Small intestine (tissue), 7 donors: ENCODE measurements at regions not wholly inside any gene's neighbourhood (a gene's known extent, or its start where the extent isn't known, plus 50 kb on each side); places are given as distances from the start of the nearest gene placed in this dataset.

Experiments
- DNase-seq, 2 donors: peaks; one replicate each; pipeline versions ENCODE4 v3.0.0 to v3.0.0-alpha.2; 2013
- FAIRE-seq: peaks from 2 replicates; lab custom pipeline; 2012; peaks lifted over from hg19 to GRCh38; lab: Jason Lieb, UNC
- H3K27ac ChIP-seq, 3 donors: one replicate each; pipeline ENCODE4 v1.5.1; 2013; ENCODE audit warnings: low read length in 2 of 3, mild to moderate bottlenecking in 2 of 3, control low read depth in 1 of 3, inconsistent platforms in 1 of 3, low read depth in 1 of 3, moderate library complexity in 1 of 3
- H3K27me3 ChIP-seq, 3 donors: one replicate each; pipeline ENCODE4 v1.6.1; 2013; ENCODE audit warnings: low read length in 3 of 3, inconsistent platforms in 1 of 3; ENCODE audit not compliant: control insufficient read depth in 3 of 3, insufficient read depth in 3 of 3
- H3K36me3 ChIP-seq, 3 donors: one replicate each; pipeline ENCODE4 v1.6.1; 2013; ENCODE audit warnings: low read length in 3 of 3, inconsistent platforms in 1 of 3, low read depth in 1 of 3, mild to moderate bottlenecking in 1 of 3, moderate library complexity in 1 of 3; ENCODE audit not compliant: control insufficient read depth in 3 of 3, insufficient read depth in 2 of 3
- H3K4me1 ChIP-seq, 3 donors: one replicate each; pipeline ENCODE4 v1.6.1; 2013; ENCODE audit warnings: low read length in 2 of 3, inconsistent platforms in 1 of 3, low read depth in 1 of 3, mild to moderate bottlenecking in 1 of 3, moderate library complexity in 1 of 3; ENCODE audit not compliant: control insufficient read depth in 3 of 3, insufficient read depth in 2 of 3
- H3K4me3 ChIP-seq, 3 donors: one replicate each; pipeline ENCODE4 v1.5.1; 2013; ENCODE audit warnings: low read length in 3 of 3, control low read depth in 1 of 3, inconsistent platforms in 1 of 3, low read depth in 1 of 3, mild to moderate bottlenecking in 1 of 3, moderate library complexity in 1 of 3
- H3K9me3 ChIP-seq, 2 donors: one replicate each; pipeline ENCODE4 v1.6.1; 2013; ENCODE audit warnings: low read depth in 1 of 2, low read length in 1 of 2; ENCODE audit not compliant: control insufficient read depth in 2 of 2, insufficient read depth in 1 of 2
- WGBS, 3 donors: extraction: QIAGEN DNeasy Blood & Tissue Kit; methylation state at CpG; one replicate each; pipeline ENCODE4 v1.1.7; 2013; 5-methylcytosine and 5-hydroxymethylcytosine counted together
- donor health status: healthy with polysubstance abuse.
- donor health status: control.
- donor health status: control.
- donor health status: Bipolar disorder and iron deficiency.
- donor health status: healthy.

GRCh38 chr7:39811161-39811614, 138.9 kb upstream of the CDK13 start:
- Histone ChIP-seq H3K9me3 (no peaks in the 10 kb centered on the region), H3K27me3 (peaks cover 0 to 2% (median 0%) of the 10 kb centered on the region in 3 donors), H3K4me3 (no peak overlapping the region), H3K36me3 (no peaks in the 10 kb centered on the region), H3K4me1 (peaks cover 0 to 8% (median 3%) of the 10 kb centered on the region in 3 donors), H3K27ac (no peak overlapping the region)
- no peak for FAIRE-seq
- 27 to 48% (median 29%) methylated on average over 1 of the region's 1 CpG for WGBS, 3 donors
- DNase-seq: peak in 1 of 2 donors; percentile 14

GRCh38 chr7:39816462-39817060, 133.5 kb upstream of the CDK13 start:
- peaks cover 0 to 2% (median 0%) of the 10 kb centered on the region in 3 donors for H3K27me3 ChIP-seq
- H3K27ac ChIP-seq: no peak overlapping the region
- no peaks in the 10 kb centered on the region for H3K36me3 ChIP-seq
- FAIRE-seq (no peak), DNase-seq (no peak)
- H3K4me1 ChIP-seq: no peaks in the 10 kb centered on the region
- no peaks in the 10 kb centered on the region for H3K9me3 ChIP-seq
- 60 to 76% (median 73%) methylated on average over 7 of the region's 7 CpGs for WGBS, 3 donors
- H3K4me3 ChIP-seq: no peak overlapping the region

DNA sequence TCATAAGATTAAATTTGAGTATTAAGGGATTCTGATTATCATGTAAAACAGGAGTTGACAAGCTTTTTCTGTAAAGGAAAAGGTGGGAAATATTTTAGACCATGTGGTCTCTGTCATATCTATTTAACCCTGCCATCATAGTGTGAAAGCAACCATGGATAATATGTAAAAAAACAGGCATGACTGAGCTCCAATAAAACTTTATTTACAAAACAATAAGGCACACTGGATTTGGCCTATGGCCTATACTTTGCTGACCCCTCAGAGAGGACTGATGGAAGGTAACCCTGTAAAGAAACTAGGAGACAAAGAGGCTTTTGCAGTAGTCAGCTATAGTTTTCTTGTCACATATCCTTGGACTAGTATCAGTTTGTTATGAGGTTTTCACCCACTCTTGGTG, 130.5 kb upstream of the CDK13 start:
- no peak overlapping the region for H3K4me3 ChIP-seq
- DNase-seq (no peak), FAIRE-seq (no peak)
- H3K27me3 ChIP-seq: no peaks in the 10 kb centered on the region
- no peaks in the 10 kb centered on the region for H3K4me1 ChIP-seq
- no peak overlapping the region for H3K27ac ChIP-seq
- no peaks in the 10 kb centered on the region for H3K36me3 ChIP-seq
- no peaks in the 10 kb centered on the region for H3K9me3 ChIP-seq

DNA sequence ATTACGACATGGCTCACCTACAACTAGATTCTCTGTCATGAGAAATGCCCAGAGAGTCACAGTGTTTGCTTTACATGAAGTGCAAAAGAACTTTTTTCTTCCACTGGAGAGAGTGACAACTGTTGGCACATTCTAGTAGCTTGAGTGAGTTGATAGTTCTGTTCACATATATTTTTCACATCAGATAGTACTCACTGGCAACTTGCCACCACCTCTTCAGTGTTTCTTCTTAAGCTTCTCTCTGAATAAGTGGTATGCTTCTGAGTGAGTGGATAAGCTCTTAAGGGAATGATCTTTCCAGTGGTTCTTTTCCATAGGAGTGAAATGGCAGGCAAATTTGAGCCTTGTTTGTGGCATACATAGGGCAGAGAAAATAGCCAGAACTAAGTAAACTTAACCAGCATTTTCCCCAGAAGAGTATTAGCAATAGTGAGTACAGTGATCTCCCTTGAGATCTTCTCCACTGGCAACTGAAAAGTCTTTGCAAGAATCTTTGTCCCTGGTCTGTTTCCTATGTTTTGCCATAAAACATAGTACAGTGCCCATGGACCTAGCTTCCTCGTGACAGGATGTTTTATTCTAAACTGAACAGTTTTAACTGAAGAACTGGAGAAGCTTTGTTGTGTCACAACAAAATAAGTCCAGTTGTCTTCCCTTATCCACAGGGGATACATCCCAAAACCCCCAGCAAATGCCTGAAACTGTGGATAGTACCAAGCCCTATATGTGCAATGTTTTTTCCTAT, 125.4 kb upstream of the CDK13 start:
- Histone ChIP-seq H3K4me1 (no peaks in the 10 kb centered on the region), H3K27ac (no peak overlapping the region), H3K4me3 (no peak overlapping the region), H3K9me3 (no peaks in the 10 kb centered on the region), H3K27me3 (no peaks in the 10 kb centered on the region), H3K36me3 (no peaks in the 10 kb centered on the region)
- FAIRE-seq (no peak), DNase-seq (no peak)
- WGBS, 3 donors: 74 to 86% (median 84%) methylated on average over 2 of the region's 2 CpGs

GRCh38 chr7:39825401-39825980, 124.6 kb upstream of the CDK13 start:
- H3K27ac ChIP-seq: no peak overlapping the region
- WGBS, 3 donors: 50 to 70% (median 59%) methylated on average over 6 of the region's 6 CpGs
- H3K4me3 ChIP-seq: no peak overlapping the region
- FAIRE-seq (no peak), DNase-seq (no peak)
- no peaks in the 10 kb centered on the region for H3K4me1 ChIP-seq
- H3K9me3 ChIP-seq: no peaks in the 10 kb centered on the region
- H3K36me3 ChIP-seq: no peaks in the 10 kb centered on the region
- no peaks in the 10 kb centered on the region for H3K27me3 ChIP-seq

- FAIRE-seq: no peak
- Histone ChIP-seq H3K9me3 (no peaks in the 10 kb centered on the region), H3K36me3 (no peaks in the 10 kb centered on the region), H3K27me3 (peaks cover 0 to under 1% (median 0%) of the 10 kb centered on the region in 3 donors), H3K27ac (no peak overlapping the region), H3K4me3 (no peak overlapping the region), H3K4me1 (no peaks in the 10 kb centered on the region)
- DNase-seq: no peak
- WGBS, 3 donors: 42 to 46% (median 45%) methylated on average over 2 of the region's 2 CpGs
Measured at GRCh38 chr7:39826166-39826565, 123.9 kb upstream of the CDK13 start.

DNA sequence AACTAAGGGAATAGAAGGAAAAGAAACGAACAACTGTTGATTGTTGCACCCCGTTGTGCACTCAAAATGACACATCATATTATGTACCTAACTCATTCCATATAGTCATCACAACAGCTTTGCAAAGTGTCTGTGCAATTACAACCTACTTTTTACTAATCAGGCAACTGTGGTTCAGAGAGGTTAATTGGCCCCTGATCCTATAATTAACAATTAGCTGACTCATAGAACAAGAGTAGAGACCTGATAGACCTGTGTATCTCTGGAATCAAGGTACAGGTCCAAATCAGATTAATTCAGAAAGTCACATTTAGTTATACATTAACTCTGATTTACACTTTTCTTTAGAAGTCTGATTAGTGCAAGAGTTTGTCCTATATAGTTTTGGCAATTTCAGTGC, 122.5 kb upstream of the CDK13 start:
- H3K4me3 ChIP-seq: no peak overlapping the region
- no peaks in the 10 kb centered on the region for H3K36me3 ChIP-seq
- peaks cover 0 to 7% (median 0%) of the 10 kb centered on the region in 3 donors for H3K27me3 ChIP-seq
- no peaks in the 10 kb centered on the region for H3K4me1 ChIP-seq
- no peak overlapping the region for H3K27ac ChIP-seq
- 19 to 67% (median 55%) methylated on average over 2 of the region's 2 CpGs for WGBS, 3 donors
- H3K9me3 ChIP-seq: no peaks in the 10 kb centered on the region
- peak; percentile 91 for FAIRE-seq
- DNase-seq: peak in 1 of 2 donors; percentile 91

DNA sequence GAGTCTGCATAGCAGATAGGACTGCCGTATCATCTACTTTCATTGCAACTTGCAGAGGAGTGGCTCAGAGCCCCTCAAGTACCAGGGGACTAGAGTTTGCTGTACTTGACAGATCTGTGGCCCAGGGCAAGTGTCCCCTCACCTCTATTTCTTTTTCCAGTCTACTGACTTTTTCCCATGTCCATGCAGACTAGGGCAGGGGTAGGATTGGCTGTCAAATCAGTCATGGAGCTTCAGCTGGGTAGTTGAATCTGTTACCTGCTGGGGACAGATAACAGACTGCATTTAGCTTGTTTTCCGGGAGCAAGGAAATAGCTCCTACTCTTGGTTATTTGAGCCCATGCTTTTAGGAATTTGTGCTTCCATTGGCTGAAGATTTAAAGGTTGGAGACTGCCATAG, 121.0 kb upstream of the CDK13 start:
- 89 to 92% (median 91%) methylated on average over 2 of the region's 2 CpGs for WGBS, 3 donors
- FAIRE-seq: no peak
- peaks cover 0 to 14% (median 0%) of the 10 kb centered on the region in 3 donors for H3K27me3 ChIP-seq
- no peak overlapping the region for H3K27ac ChIP-seq
- no peak for DNase-seq
- H3K4me3 ChIP-seq: no peak overlapping the region
- peaks cover 0 to 6% (median 0%) of the 10 kb centered on the region in 3 donors for H3K4me1 ChIP-seq
- no peaks in the 10 kb centered on the region for H3K36me3 ChIP-seq
- no peaks in the 10 kb centered on the region for H3K9me3 ChIP-seq
